Esophagus mucosa (tissue), 1 donor: ENCODE measurements at regions not wholly inside any gene's neighbourhood (a gene's known extent, or its start where the extent isn't known, plus 50 kb on each side); places are given as distances from the start of the nearest gene placed in this dataset.

ENCODE experiments used
- ATAC-seq: fragments of 200-7000 bp; cut with Tn5 transposase; one replicate; pipeline ENCODE4 v1.9.1; 2020
- donor health status: DM: yes; HTN: yes; CAD: no.

DNA sequence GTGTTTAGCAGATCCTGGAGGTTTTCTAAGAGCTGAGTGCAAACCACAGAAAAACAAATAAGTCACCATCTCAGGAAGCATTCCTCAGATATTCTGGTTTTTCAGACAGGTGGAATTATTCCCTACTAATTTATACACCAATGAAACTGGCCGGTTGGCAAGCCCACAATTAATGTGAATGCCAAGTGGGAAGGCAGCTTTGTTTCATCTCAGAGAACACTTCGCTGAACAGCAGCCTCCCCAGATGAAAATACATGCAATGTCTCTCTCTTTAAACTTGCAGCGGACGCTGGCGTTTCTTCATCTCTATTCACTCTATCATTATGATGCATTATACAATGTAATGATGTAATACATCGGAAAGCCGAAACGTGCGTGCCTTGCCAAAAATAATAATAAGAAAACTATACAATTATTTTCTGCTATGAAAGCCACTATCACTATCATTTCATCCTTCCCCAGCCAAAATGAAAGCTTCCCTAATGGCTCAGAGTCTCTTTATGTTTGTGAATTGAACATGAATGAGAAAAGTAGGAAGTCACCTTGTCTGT, 649.4 kb downstream of the BCL11A start:
- no peak for ATAC-seq

- no peak for ATAC-seq
Observed at GRCh38 chr2:59900728-59901452, 652.6 kb downstream of the BCL11A start.

DNA sequence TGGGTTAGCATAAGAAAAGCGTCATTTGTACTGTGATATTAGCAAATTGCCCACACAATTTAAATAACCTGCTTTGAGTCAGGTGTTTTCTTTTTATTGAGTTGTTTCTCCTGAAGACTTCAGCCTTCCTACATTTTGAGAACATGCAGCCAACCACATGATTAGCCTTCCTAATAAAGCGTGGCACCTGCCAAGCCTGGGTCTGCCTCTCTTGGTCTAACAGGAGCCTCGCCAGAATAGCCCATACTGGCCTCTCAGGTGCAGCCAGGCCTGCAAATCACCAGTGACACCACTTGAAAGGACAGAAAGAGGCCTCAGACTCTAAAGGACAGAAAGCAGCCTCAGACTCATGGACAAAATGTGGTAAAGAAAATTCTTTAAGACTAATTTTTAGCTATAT, 653.8 kb downstream of the BCL11A start:
- ATAC-seq = no peak

- peak; percentile 39 for ATAC-seq
Observed at GRCh38 chr2:59896499-59897245, 656.8 kb downstream of the BCL11A start.

- no peak for ATAC-seq
Observed at GRCh38 chr2:59893612-59894011, 659.8 kb downstream of the BCL11A start.

DNA sequence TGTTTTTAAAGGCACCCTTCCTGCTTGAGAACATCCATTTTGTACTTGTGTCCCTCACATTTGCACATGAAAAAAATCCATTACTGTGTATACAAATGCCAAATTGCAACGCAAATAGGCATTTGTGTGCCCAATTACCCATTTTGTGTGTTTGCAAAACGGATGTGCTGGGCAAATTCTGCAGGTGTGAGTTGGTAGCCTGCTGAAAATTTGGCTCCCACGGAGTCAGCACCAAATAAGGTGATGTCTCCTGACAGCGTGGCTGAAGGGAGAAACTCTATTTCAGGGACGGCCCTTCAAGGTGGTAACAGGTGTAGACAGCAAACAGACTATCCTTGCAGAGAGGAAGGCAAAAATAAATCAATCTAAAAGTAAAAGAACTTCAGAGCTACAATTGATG, 661.1 kb downstream of the BCL11A start:
- ATAC-seq = no peak

GRCh38 chr2:59889305-59889704, 664.1 kb downstream of the BCL11A start:
- no peak for ATAC-seq

GRCh38 chr2:59888706-59889105, 664.7 kb downstream of the BCL11A start:
- ATAC-seq = no peak

GRCh38 chr2:59888015-59888414, 665.4 kb downstream of the BCL11A start:
- no peak for ATAC-seq

DNA sequence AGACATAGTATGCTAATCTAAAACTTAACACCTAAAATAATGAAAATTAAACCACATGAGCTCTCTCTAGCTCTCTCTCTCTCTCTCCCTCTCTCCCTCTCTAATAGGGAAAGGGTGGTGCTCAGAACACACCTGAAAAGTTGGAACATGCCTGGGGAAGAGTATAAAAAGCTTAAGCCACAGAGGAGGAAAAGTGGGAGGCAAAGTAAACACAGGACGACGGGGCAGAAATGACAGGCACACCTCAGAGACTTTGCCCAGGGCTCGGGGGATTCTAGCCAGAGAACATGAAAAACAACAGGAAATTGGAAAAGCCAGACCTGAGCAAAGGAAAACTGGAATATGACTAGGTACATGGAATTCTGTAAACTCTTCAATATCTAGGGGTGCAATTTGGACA, 666.1 kb downstream of the BCL11A start:
- ATAC-seq = no peak

GRCh38 chr2:59886759-59887158, 666.7 kb downstream of the BCL11A start:
- no peak for ATAC-seq

GRCh38 chr2:59885541-59885940, 667.9 kb downstream of the BCL11A start:
- ATAC-seq = no peak

GRCh38 chr2:59884166-59884565, 669.3 kb downstream of the BCL11A start:
- peak; percentile 63 for ATAC-seq

GRCh38 chr2:59882822-59883221, 670.6 kb downstream of the BCL11A start:
- ATAC-seq = no peak

- no peak for ATAC-seq
Observed at GRCh38 chr2:59882279-59882678, 671.2 kb downstream of the BCL11A start.

GRCh38 chr2:59881218-59881617, 672.2 kb downstream of the BCL11A start:
- peak; percentile 51 for ATAC-seq

- ATAC-seq = no peak
Observed at GRCh38 chr2:59879700-59880131, 673.7 kb downstream of the BCL11A start.

DNA sequence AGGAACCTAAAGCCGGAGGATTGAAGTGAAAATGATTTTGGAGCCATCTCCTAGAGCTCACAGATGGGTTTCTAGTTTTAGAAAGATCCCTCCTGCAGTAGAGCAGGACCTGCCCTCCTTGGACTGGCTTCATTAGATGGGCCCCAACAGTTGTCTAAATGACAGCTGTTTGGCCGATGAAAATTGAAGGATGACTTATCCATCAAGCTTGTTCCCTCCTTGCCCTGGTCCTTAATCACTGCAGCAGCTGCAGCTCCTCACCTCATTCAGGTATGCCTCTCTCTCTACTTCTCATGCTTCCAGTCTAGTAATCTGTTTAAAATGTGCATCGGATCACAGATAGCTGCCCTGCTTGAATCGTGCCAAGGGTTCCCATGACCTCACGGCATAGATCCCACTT, 677.6 kb downstream of the BCL11A start:
- no peak for ATAC-seq

DNA sequence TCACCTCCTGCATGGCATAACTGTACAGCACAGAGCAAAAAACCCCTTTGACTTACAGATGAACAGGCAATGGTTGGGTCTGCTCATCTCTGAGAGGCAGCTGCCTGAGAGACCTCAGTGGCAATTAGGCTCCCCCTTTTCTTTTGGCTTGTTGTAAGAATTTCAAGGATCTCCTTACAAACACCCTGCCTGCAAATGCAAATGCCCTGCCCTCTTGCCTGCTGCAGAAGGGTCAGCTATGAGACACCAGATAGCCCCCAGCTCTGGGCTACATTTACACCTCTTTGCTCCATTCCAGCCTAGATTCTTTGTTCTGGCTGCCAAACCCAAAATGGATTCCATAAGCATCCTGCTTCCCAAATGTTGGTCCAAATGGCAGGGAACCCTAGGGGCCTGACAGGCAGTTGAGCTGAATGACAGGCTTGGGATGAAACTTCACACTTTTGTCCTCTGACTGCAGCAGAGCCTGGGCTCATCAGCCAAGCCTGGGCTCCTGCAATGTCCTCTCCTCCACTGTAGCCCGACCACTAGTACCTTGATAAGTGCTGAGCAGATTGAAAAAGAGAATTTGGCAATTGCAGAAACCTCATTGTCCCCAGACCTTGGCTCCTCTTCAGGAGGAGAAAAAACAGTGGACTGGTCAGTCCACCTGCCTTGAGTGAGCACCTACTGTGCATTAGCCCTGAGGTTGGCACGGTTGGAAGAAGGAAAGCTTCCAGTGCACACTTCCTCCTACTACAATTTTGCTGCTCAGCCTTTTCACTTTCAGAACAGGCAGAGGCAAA, 678.3 kb downstream of the BCL11A start:
- no peak for ATAC-seq

GRCh38 chr2:59874361-59874760, 679.1 kb downstream of the BCL11A start:
- ATAC-seq = no peak

- no peak for ATAC-seq
Observed at GRCh38 chr2:59871830-59872229, 681.6 kb downstream of the BCL11A start.

DNA sequence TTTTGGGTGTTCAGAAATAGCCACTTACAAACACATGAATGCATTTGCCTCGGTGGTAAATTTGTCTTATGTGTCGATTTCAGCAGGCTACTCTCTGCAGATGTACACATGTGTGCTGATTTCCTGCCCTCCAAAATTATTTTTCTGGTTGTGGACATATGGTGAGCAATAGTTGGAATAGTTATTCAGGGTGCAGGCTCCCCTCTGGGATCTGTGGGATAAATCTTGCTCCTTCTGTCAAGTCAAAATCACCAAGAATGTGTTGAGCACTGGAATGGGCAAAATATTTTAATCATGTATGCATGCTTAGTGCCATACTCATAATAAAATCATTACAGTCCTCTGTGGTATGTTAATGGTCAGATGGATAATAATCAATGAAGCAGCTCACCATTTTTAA, 684.5 kb downstream of the BCL11A start:
- no peak for ATAC-seq

- no peak for ATAC-seq
Observed at GRCh38 chr2:59866436-59866835, 687.0 kb downstream of the BCL11A start.
